Activated CD8-positive, alpha-beta memory T cell treated with anti-CD3 and anti-CD28 coated beads for 1 hour (primary cell): ENCODE measurements at regions not wholly inside any gene's neighbourhood (a gene's known extent, or its start where the extent isn't known, plus 50 kb on each side); places are given as distances from the start of the nearest gene placed in this dataset.
"Not testable (repeated sequence)": the region's sequence is repeated elsewhere in the genome, so short reads cannot be mapped to it uniquely, and the experiment has no call there.

Source experiments
- DNase-seq, 2 donors: peaks; one replicate each; pipeline ENCODE4 v3.0.0-alpha.2; 2020; ENCODE audit warnings: low read depth in 1 of 2; ENCODE audit errors: extremely low read depth in 1 of 2

DNA sequence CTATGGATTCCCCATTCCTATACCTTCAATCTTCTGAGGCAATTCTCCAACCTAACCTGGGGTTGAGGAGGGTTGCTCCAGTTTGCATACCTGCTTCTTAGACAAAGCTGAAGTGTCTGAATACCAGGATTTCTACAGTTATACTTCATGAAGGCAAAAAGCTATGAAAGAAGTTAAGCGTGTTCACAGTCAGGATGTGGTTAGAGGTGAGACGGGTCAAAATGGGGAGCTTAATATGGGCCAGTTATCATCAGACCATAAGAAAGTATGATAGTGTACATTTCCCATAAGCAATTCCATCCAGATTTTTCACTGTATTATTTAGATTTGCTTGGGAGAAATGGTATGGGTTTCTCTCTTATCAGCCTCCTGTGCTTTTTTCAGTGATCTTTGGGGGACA is 156.9 kb upstream of the FER start:
- DNase-seq = no peak

DNA sequence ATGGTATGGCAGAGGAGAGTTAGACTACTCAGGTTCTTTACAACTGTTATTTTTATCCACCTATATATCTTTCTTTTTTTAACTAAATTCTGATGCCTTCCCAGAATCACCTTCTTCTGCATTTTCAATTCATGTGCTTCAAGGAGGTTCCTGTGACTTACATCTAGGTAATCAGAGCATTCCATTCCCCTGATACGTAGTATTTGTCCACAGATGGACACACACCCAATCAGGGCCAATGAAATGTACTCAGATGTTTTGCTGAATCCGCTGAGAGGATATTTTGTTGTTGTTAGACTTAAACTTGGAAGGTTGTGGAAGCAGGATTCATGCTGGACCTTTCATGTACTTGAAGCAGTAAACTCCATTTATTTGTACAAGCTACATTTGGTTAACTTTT is 159.4 kb upstream of the FER start:
- DNase-seq = no peak

DNA sequence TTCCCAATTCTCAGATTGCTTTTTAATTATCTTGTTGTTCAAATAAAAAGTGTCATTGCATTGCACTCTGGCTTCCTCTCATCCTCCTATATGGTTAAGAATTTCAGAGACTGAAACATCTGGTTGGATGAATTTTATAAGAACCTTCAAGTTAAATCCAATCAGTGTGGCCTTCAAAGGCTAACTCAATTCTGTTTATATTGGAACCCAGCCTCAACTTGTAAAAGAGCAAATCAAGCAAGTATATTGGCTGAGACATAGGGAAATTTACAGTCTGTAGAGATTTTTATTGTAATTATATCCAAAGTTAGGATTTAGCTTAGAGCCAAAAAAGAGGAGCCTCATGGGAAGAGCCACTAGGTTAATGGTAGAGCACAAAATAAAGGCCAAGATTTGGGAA is 159.9 kb upstream of the FER start:
- DNase-seq = no peak

DNA sequence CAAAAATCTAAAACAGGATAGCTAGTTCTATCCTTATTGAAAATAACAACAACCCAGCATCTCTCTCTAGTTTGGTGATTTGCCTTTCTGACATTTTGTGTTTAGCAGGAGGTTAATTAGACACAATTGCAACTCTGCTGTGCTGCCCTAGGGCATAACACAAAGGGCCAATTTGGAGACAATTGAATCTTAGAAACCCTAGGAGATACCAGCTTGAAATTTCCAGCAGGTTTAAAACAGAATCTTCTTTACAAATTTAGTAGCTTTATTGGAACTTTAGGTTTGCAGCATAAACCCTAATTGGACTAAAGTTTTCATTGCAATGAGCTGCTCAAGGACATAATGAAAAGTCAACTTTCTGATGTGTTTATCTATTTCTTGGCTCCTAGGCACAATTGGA is 166.7 kb upstream of the FER start:
- no peak for DNase-seq

GRCh38 chr5:108579236-108579635 is 168.5 kb upstream of the FER start:
- no peak for DNase-seq

- no peak for DNase-seq
These were observed 168.9 kb upstream of the FER start for GRCh38 chr5:108578791-108579190.

DNA sequence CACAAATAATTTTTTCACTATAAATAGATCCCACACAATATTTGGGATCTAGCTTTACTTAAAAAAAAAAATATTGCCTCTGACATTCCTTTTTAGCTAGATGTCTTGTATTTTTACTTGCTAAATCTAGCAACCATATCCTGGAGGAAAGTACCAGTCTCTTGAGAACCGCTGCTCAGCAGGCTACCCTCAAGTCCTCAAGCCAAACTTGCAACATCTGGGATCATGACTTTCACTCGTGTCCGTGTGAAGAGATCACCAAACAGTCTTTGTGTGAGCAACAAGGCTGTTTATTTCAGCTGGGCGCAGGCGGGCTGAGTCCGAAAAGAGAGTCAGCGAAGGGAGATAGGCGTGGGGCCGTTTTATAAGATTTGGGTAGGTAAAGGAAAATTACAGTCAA is 180.3 kb upstream of the FER start:
- DNase-seq = no peak

DNA sequence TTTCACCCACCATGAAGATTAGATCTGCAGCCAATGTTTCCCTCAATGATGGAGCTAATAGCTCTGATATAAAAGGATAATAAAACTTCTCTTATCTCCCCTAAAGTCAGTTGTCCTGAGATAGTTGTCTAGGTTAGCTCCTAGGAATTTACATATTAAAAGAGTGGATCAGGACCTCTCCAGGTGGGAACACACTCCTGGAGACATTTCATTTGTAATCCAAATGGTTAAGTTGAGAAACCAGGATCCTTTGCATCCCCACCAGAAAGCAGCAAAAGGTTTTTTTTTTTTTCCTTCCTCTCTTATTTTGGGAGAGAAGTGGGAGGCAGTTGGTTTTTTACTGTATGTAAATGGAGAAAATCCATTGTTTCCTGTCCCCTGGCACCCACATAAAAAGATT is 182.5 kb upstream of the FBXL17 start:
- DNase-seq = no peak

DNA sequence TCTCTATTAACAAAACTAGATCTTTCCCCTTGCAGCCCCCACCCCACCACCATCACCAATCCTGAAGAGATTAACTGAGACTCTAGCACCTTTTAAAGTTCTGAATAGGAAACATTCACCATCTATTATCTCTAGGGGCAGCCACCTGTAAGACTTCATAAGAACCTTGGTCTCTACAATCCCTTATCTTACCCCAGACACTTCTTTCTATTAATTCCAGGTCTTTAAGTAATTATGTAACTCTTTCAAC is 180.2 kb upstream of the FBXL17 start:
- no peak for DNase-seq

- no peak for DNase-seq
These were observed 179.7 kb upstream of the FBXL17 start for GRCh38 chr5:108561416-108562204.

GRCh38 chr5:108560581-108560980 is 178.7 kb upstream of the FBXL17 start:
- DNase-seq = no peak

- no peak for DNase-seq
These were observed 178.3 kb upstream of the FBXL17 start for GRCh38 chr5:108560166-108560565.

DNA sequence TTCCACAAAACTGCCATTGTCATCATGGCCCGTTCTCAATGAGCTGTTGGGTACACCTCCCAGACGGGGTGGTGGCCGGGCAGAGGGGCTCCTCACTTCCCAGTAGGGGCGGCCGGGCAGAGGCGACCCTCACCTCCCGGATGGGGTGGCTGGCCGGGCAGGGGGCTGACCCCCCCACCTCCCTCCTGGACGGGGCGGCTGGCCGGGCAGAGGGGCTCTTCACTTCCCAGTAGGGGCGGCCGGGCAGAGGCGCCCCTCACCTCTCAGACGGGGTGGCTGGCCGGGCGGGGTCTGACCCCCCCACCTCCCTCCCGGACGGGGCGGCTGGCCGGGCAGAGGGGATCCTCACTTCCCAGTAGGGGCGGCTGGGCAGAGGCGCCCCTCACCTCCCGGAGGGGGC is 176.9 kb upstream of the FBXL17 start:
- not testable (repeated sequence) for DNase-seq

- not testable (repeated sequence) for DNase-seq
These were observed 176.2 kb upstream of the FBXL17 start for GRCh38 chr5:108558142-108558541.

- no peak for DNase-seq
These were observed 175.8 kb upstream of the FBXL17 start for GRCh38 chr5:108557686-108558085.

GRCh38 chr5:108556441-108557145 is 174.7 kb upstream of the FBXL17 start:
- DNase-seq = no peak

DNA sequence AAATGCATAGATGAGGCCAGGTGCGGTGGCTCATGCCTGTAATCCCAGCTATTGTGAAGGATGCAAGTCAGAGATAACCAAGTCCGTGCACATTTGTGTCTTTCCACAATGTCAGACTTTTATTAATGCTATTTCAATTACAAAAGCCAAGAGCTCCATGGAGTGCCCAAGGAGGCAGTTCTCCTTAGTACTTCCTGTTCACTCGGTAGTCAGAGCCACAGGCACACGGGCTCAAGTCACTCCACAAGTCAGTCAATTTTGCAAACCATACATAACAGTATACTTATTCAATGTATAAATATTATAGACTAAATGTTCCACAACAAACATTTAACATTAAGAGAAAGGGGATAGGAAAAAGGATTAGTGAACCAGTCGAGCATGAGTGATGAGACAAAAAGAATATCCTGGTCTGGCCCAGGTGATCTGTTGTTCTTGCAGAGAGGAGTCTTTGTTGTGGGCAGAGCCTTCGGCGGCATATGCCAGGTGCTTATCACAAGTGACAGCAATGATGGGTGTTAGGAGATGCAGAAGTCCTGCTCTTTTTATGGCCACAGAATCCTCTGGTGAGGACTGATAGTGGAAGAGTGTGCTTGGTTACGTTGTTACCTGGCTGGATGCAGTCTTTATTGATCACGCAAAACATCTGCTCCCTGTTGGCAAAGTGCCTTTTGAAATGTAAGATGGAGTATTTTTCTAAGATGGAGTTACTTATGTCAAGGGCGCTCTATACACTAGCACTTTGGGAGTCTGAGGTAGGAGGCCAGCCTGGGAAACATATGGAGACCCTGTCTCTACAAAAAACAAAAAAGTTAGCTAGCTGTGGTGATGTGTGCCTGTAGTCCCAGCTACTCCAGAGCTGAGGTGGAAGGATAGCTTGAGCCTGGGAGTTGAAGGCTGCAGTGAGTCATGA is 167.0 kb upstream of the FBXL17 start:
- no peak for DNase-seq

DNA sequence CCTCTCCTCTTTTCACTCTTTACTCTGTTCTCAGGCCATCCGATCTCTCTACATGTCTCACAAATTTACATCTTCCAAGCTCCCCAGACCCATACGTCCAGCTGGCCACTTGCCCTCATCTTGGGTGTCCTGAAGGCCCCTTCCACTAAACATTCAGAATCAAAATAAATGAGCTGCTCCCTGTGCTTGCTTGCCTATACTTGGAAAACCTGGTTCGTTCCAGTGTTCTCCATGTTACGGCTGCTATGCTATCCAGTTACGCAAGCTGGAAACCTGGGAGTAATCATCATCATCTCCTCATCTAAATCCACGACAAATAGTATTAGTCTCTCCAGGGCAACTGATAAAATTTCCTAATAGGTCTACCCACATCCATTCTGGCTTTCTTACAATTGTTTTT is 165.0 kb upstream of the FBXL17 start:
- DNase-seq = no peak

GRCh38 chr5:108545301-108545700 is 163.4 kb upstream of the FBXL17 start:
- no peak for DNase-seq

DNA sequence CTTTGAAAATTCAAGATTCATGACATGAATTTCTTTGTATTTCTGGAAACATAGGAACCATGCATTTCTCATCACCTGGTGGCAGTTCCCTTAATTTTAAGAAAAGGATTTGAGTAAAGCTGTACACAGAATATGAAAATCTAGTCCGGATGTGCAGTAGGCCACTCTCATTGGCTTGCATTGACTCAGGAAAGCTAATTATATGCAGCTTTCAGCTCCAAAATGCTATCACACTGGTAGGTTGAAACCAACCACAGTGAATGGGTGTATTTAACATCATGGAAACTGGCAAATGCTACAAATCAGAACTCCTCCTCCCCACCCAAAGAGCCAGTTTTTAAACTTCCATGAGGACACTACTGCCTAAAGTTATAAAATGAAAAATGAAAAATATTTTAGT is 161.6 kb upstream of the FBXL17 start:
- DNase-seq = no peak

GRCh38 chr5:108541836-108542235 is 159.9 kb upstream of the FBXL17 start:
- no peak for DNase-seq

DNA sequence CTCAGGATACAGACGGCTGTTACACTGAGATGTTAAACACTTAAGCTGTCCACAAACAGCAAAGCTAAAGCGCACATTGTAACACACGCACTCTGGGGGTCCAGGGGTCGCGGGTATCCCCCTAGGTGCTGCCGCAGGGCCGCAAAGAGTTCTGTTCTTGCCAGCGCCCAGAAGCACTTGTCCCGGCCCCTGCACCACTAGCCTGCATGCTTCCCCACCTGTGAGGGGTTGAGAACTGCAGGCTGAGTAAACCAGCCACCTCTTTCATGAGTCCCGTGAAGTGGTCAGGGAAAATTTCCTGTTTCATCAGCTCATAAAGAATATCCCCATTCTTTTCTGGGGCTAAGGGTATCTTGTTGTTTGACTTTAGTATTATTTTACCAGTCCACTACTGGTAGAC is 154.4 kb upstream of the FBXL17 start:
- no peak for DNase-seq
